Psoas muscle (tissue), 7 donors: ENCODE measurements at regions not wholly inside any gene's neighbourhood (a gene's known extent, or its start where the extent isn't known, plus 50 kb on each side); places are given as distances from the start of the nearest gene placed in this dataset.

Source experiments
- ATAC-seq, 4 donors: fragments of 200-7000 bp; cut with Tn5 transposase; one replicate each; pipeline ENCODE4 v1.9.1; 2020; ENCODE audit warnings: moderate library complexity in 3 of 4, mild to moderate bottlenecking in 2 of 4
- DNase-seq, 2 donors: peaks; one replicate each; pipeline ENCODE4 v3.0.0-alpha.2; 2020
- H3K27ac ChIP-seq: fragments of 200-600 bp; one replicate; pipeline ENCODE4 v1.8.0; 2022
- H3K27me3 ChIP-seq, 3 donors: fragments of 200-600 bp in 1 of 3; one replicate each; pipeline versions ENCODE4 v1.6.1 to v1.8.0; 2013 to 2022; ENCODE audit warnings: low read length in 2 of 3, mild to moderate bottlenecking in 2 of 3, moderate library complexity in 1 of 3; ENCODE audit not compliant: insufficient read depth in 3 of 3
- H3K36me3 ChIP-seq, 2 donors: fragments of 200-600 bp in 1 of 2; one replicate each; pipeline versions ENCODE4 v1.6.1 to v1.8.0; 2013 to 2022; ENCODE audit warnings: low read depth in 1 of 2, mild to moderate bottlenecking in 1 of 2, moderate library complexity in 1 of 2; ENCODE audit not compliant: insufficient read depth in 1 of 2
- H3K4me1 ChIP-seq: fragments of 200-600 bp; one replicate; pipeline ENCODE4 v1.8.0; 2022
- H3K4me3 ChIP-seq: fragments of 200-600 bp; one replicate; pipeline ENCODE4 v1.8.0; 2022; ENCODE audit warnings: mild to moderate bottlenecking
- H3K9me3 ChIP-seq: fragments of 200-600 bp; one replicate; pipeline ENCODE4 v1.8.0; 2022
- WGBS, 3 donors: extraction: QIAGEN DNeasy Blood & Tissue Kit; methylation state at CpG; one replicate each; pipeline versions ENCODE4 v1.1.6 to v1.1.7; 2013; 5-methylcytosine and 5-hydroxymethylcytosine counted together
- intact Hi-C, 2 donors: fragments of 100-400 bp; cut with DNase I; formaldehyde crosslinking; loops; one replicate each; pipeline versions ENCODE4 v1.11.0 to v1.14.2; 2022
- TF ChIP-seq, protein P1 (sequence below): fragments of 200-600 bp; IDR thresholded peaks from one replicate; pipeline ENCODE4 v1.8.0; 2022; ENCODE audit warnings: antibody characterized with exemption
- donor health status: healthy with polysubstance abuse.
- donor health status: DM: no; HTN: no; CAD: no; lungs with moderate emphysema.
- donor health status: Bipolar disorder and iron deficiency.
- donor health status: healthy.
- donor health status: DM: yes; HTN: yes; CAD: no.
- donor health status: DM: no; HTN: no; CAD: no.
- donor health status: DM: yes; HTN: yes; CAD: no.

DNA sequence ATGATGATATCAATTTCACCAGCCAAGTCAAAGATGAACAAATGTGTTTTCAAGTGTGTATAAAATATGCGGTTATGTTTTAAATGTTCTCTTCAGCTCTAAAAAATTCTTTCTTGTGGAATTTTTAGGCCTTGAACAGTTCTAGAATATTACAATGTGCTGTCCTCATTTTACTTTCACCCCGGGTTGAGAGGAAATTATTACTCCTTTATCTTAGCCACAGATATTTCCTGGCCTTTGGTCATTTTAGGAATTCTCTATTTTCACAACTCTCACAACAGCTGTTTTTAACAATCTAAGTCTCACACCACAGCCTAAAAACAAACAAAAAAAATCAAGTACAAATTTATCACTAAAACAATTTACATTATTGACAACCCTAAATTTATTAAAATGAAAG lies 112.2 kb upstream of the HGF start:
- DNase-seq (no peak), ATAC-seq (no peak)
- Histone ChIP-seq H3K9me3 (no peaks in the 10 kb centered on the region), H3K27me3 (no peaks in the 10 kb centered on the region), H3K27ac (no peak overlapping the region), H3K4me1 (no peaks in the 10 kb centered on the region), H3K36me3 (no peaks in the 10 kb centered on the region), H3K4me3 (no peak overlapping the region)
- intact Hi-C loops = no loop called here
- TF ChIP-seq, protein P1, sequence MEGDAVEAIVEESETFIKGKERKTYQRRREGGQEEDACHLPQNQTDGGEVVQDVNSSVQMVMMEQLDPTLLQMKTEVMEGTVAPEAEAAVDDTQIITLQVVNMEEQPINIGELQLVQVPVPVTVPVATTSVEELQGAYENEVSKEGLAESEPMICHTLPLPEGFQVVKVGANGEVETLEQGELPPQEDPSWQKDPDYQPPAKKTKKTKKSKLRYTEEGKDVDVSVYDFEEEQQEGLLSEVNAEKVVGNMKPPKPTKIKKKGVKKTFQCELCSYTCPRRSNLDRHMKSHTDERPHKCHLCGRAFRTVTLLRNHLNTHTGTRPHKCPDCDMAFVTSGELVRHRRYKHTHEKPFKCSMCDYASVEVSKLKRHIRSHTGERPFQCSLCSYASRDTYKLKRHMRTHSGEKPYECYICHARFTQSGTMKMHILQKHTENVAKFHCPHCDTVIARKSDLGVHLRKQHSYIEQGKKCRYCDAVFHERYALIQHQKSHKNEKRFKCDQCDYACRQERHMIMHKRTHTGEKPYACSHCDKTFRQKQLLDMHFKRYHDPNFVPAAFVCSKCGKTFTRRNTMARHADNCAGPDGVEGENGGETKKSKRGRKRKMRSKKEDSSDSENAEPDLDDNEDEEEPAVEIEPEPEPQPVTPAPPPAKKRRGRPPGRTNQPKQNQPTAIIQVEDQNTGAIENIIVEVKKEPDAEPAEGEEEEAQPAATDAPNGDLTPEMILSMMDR = no peak
- 26 to 34% (median 28%) methylated on average over 2 of the region's 2 CpGs for WGBS, 3 donors

GRCh38 chr7:81877890-81878289 lies 108.0 kb upstream of the HGF start:
- H3K27me3 ChIP-seq = no peaks in the 10 kb centered on the region
- H3K27ac ChIP-seq = no peak overlapping the region
- H3K4me1 ChIP-seq = no peaks in the 10 kb centered on the region
- no peaks in the 10 kb centered on the region for H3K36me3 ChIP-seq
- DNase-seq (no peak), ATAC-seq (no peak)
- intact Hi-C loops = no loop called here
- H3K9me3 ChIP-seq = no peaks in the 10 kb centered on the region
- H3K4me3 ChIP-seq = no peak overlapping the region
- TF ChIP-seq, protein P1 = no peak
- 71 to 78% (median 74%) methylated on average over 3 of the region's 3 CpGs for WGBS, 3 donors

DNA sequence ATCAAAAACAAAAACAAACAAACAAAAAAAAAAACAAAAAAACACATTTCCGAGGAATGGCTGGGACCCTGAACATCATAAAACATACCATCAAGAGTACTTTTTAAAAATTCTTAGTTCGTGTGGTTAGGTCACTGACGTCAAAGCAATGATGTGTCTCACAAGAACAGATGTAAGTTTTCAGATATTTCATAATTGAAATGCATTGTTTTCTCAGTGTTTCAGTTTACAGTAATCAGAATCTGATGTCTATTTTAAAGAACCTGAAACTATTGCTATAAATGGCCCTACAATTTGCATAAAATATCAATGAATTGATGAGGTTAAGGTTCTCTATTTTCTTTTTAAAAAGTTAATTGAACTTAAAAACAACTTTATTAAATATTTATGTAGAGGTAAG lies 103.7 kb upstream of the HGF start:
- Histone ChIP-seq H3K27ac (no peak overlapping the region), H3K9me3 (no peaks in the 10 kb centered on the region), H3K36me3 (no peaks in the 10 kb centered on the region), H3K4me1 (no peaks in the 10 kb centered on the region), H3K4me3 (no peak overlapping the region), H3K27me3 (no peaks in the 10 kb centered on the region)
- TF ChIP-seq, protein P1 = no peak
- ATAC-seq = no peak
- 73 to 80% (median 75%) methylated on average over 3 of the region's 3 CpGs for WGBS, 3 donors
- intact Hi-C loops = no loop called here
- no peak for DNase-seq

DNA sequence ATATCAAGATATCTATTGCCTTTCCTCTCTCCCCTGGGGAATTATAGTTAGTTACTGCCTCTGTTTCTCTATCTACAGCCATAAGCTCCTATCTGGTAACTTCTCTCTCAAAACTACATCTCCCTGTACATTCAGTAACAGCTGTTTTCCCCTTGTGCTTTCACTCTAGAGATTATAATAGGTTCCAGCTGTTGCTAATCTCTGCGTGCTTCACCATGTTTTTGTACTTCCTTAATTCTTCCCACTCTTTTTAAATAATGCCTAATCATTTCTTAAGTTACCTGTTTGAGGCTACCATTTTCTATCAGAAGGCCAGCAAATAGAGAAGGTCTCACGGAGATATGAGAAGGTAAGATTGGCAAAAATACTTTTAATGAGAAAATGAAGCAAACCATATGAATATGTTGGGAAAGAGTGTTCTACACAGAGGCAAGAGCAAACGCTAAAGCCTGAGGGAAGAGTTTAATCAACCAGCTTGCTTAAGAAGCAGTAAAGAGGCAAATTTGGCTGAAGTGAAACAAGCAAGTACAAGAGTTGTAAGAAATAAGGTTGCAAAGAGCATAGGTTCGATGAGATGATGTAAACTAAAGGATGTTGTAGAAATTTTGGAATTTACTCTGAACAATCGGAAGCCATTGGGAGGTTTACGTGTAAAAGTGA lies 101.9 kb upstream of the HGF start:
- TF ChIP-seq, protein P1 = no peak
- no peaks in the 10 kb centered on the region for H3K36me3 ChIP-seq
- ATAC-seq (no peak), DNase-seq (no peak)
- no peaks in the 10 kb centered on the region for H3K9me3 ChIP-seq
- 69 to 72% (median 71%) methylated on average over 6 of the region's 6 CpGs for WGBS, 3 donors
- intact Hi-C loops = no loop called here
- no peaks in the 10 kb centered on the region for H3K27me3 ChIP-seq
- no peaks in the 10 kb centered on the region for H3K4me1 ChIP-seq
- no peak overlapping the region for H3K27ac ChIP-seq
- H3K4me3 ChIP-seq = no peak overlapping the region

- no peak overlapping the region for H3K27ac ChIP-seq
- H3K36me3 ChIP-seq = no peaks in the 10 kb centered on the region
- TF ChIP-seq, protein P1 = no peak
- ATAC-seq (no peak), DNase-seq (no peak)
- intact Hi-C loops = no loop called here
- no peaks in the 10 kb centered on the region for H3K27me3 ChIP-seq
- no peaks in the 10 kb centered on the region for H3K4me1 ChIP-seq
- H3K4me3 ChIP-seq = no peak overlapping the region
- H3K9me3 ChIP-seq = no peaks in the 10 kb centered on the region
These were observed 100.8 kb upstream of the HGF start for GRCh38 chr7:81870608-81871007.
